Astrocyte of the cerebellum (primary cell): ENCODE measurements at regions not wholly inside any gene's neighbourhood (a gene's known extent, or its start where the extent isn't known, plus 50 kb on each side); places are given as distances from the start of the nearest gene placed in this dataset.
A peak's percentile ranks its signal among the peaks of the same experiment; 100 is the strongest.

Experiments
- DNase-seq: peaks from one replicate; pipeline ENCODE4 v3.0.0-alpha.2; 2011; ENCODE audit warnings: low read depth
- H3K4me3 ChIP-seq: 2 replicates; pipeline ENCODE4 v1.5.1; 2011; ENCODE audit warnings: mild to moderate bottlenecking, low read depth, low read length, moderate library complexity
- in situ Hi-C: cut with HindIII; loops from 2 replicates; pipeline ENCODE4 v1.10.0; 2017; ENCODE audit warnings: low sequenced_read_pairs
- TF ChIP-seq, protein P1 (sequence below): IDR thresholded peaks from 2 replicates; pipeline ENCODE4 v1.5.1; 2012; ENCODE audit warnings: low read length, low read depth, moderate library complexity, mild to moderate bottlenecking; ENCODE audit errors: missing control alignments

DNA sequence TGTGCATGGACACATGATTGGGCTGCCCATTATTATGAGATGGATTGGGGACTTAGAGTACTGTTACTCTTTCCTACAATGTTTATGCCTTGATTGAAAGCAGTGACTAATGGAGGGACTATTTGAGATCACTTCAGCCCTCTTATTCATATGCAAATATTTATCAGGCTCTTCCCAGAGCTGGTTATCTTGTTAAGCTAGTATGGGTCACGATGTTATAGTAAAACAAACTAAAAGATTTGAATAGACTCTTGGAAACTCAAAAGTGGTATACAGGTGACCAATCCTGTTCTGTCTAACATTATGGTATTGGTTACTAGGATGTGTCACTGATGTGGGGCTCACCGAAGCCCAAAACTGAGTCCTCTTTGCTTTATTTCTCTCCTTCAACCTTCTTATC lies 306.2 kb upstream of the CASK start:
- TF ChIP-seq, protein P1, sequence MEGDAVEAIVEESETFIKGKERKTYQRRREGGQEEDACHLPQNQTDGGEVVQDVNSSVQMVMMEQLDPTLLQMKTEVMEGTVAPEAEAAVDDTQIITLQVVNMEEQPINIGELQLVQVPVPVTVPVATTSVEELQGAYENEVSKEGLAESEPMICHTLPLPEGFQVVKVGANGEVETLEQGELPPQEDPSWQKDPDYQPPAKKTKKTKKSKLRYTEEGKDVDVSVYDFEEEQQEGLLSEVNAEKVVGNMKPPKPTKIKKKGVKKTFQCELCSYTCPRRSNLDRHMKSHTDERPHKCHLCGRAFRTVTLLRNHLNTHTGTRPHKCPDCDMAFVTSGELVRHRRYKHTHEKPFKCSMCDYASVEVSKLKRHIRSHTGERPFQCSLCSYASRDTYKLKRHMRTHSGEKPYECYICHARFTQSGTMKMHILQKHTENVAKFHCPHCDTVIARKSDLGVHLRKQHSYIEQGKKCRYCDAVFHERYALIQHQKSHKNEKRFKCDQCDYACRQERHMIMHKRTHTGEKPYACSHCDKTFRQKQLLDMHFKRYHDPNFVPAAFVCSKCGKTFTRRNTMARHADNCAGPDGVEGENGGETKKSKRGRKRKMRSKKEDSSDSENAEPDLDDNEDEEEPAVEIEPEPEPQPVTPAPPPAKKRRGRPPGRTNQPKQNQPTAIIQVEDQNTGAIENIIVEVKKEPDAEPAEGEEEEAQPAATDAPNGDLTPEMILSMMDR, result no peak
- in situ Hi-C loops, result no loop called here
- DNase-seq, result no peak
- H3K4me3 ChIP-seq, result no peak overlapping the region

DNA sequence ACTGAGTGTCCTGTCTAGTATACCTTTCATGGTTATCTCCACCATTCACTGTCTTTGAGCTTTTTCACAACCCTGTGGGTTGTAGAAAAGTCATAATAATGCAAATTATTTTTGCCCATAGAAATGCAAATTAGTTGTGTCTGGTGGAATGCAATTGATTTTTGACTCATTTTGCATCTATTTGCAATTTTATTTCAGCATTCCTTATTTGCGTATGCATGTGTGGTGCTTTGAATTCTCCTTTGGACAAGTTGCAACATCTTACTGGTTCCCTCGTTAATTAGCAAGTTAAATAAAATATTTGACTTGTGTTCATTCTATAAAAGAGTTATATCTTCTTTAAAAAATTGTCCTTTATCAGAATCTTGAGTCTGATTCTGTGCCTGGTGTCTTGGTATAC lies 297.3 kb upstream of the CASK start:
- no peak overlapping the region for H3K4me3 ChIP-seq
- in situ Hi-C loops, result no loop called here
- TF ChIP-seq, protein P1, result no peak
- no peak for DNase-seq

DNA sequence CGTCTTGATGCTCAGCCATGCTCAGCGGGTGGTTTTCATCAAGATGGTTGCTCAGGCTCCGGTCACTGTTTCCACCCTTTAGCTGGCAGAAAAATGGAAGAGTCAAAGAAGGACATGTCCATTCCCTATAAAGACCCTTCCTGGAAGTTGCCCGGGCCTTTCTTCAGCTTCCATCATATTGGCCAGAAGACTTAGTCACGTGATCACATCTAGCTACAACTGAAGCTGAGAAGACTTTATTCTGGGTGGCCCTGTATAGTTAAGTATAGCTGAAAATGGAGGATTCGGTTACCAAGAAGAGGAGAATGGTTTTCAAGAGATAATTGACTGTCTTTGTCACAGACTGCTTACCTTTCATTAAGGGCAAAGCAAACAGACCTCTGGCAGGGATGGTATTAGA lies 296.7 kb upstream of the CASK start:
- DNase-seq, result no peak
- TF ChIP-seq, protein P1, result no peak
- no peak overlapping the region for H3K4me3 ChIP-seq
- in situ Hi-C loops, result no loop called here

DNA sequence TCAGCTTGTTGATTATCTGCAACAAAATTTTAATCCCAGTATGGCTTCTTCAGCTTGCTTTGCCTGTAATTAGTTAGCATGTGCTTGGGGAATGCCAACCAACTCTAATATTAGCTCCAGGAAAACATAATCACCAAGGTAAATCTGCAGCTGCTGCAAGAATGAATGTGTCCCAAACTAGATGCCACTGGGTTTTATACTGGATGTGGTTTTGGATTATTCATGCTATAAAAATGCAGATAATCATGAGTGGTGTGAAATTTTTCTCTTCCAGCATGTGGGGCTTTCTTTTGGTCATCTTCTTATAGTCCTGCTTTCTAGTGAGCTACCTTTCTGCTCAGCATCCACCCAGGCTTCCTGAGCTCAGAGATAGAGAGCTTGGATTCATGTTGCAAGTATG lies 295.9 kb upstream of the CASK start:
- no peak overlapping the region for H3K4me3 ChIP-seq
- in situ Hi-C loops, result no loop called here
- no peak for DNase-seq
- TF ChIP-seq, protein P1, result no peak

DNA sequence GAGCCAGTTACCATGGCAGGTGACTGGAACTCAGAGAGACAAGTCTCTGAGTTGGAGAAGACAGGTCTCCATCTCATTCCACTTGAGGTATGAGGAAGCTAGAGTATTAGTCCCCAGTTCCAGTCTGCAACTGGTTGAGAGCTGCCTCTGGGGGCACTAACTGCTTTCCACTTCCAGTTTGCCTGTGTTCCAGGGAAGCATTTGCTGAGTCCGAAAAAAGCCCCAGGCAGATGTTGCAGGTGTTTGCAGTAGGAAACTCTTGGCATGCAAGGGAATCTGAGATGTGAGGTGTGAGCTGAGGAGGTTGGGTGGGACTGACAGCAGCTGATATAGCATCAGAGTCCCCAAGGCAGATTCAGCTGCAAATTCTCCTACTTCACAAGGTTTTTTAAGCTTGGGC lies 272.2 kb upstream of the CASK start:
- DNase-seq, result no peak
- TF ChIP-seq, protein P1, result no peak
- in situ Hi-C loops, result no loop called here
- H3K4me3 ChIP-seq, result no peak overlapping the region

DNA sequence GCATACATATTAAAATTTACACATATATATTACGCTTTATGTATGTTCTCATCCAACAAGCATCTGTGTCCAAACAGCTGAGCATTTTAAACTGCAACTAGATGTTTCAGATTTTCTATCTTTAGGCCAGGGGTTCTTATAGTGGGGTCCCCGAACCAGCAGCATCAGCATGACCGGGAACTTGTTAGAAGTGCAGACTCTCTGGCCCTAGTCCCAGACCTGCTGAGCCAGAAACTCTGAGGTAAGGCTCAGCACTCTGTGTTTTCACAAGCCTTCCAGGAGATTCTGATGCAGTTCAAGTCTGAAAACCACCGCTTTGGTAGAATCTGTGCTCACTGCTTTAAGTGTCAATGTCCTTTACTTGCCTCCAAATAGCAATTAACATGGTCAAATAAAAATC lies 266.2 kb upstream of the CASK start:
- TF ChIP-seq, protein P1, result no peak
- peak; percentile 12 for DNase-seq
- no peak overlapping the region for H3K4me3 ChIP-seq
- in situ Hi-C loops, result no loop called here

DNA sequence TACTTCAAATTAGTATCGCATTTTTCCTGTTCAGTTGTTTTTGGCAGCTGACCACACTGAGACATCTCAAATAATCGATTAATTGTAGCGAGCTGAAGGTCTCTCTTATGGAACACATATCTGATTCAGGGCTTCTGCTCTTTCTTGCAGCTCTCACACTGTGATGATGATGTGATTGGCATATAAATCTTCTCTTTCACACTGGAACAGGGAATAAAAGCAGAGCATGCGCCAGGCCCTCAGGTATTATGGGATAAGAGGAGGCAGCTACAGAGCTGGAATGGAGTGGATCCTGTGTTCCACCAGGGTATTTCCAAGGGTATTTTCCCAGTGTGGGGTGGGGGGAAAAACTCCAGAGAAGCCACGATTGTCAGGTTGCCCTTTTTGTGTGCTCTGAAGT lies 265.4 kb upstream of the CASK start:
- no peak for DNase-seq
- TF ChIP-seq, protein P1, result no peak
- in situ Hi-C loops, result no loop called here

More for the DNA sequence above, 265.4 kb upstream of the CASK start:
- H3K4me3 ChIP-seq, result no peak overlapping the region
